Stomach (tissue), 8 donors: ENCODE measurements at regions not wholly inside any gene's neighbourhood (a gene's known extent, or its start where the extent isn't known, plus 50 kb on each side); places are given as distances from the start of the nearest gene placed in this dataset.
A peak's percentile ranks its signal among the peaks of the same experiment; 100 is the strongest.

ENCODE experiments used
- DNase-seq, 2 donors: peaks; one replicate each; pipeline versions ENCODE4 v3.0.0 to v3.0.0-alpha.2; 2013 to 2019
- H3K27ac ChIP-seq, 5 donors: fragments of 200-600 bp in 4 of 5; sonication (generic) in 4 of 5; one replicate each; pipeline ENCODE4 v1.5.1; 2013 to 2019; ENCODE audit warnings: mild to moderate bottlenecking in 1 of 5, moderate library complexity in 1 of 5
- H3K27me3 ChIP-seq, 3 donors: fragments of 200-600 bp; sonication (generic); one replicate each; pipeline ENCODE4 v1.5.1; 2017 to 2019; ENCODE audit warnings: mixed run types in 1 of 3
- H3K36me3 ChIP-seq, 4 donors: fragments of 200-600 bp; sonication (generic); 1 replicate in 3 of 4; 2 replicates in 1 of 4; pipeline ENCODE4 v1.5.1; 2016 to 2019
- H3K4me1 ChIP-seq, 4 donors: fragments of 200-600 bp; sonication (generic); one replicate each; pipeline ENCODE4 v1.5.1; 2016 to 2019
- H3K4me3 ChIP-seq, 4 donors: fragments of 200-600 bp; sonication (generic) in 3 of 4; one replicate each; pipeline ENCODE4 v1.5.1; 2016 to 2019; ENCODE audit warnings: mild to moderate bottlenecking in 1 of 4
- H3K9me3 ChIP-seq, 4 donors: fragments of 200-600 bp; sonication (generic); one replicate each; pipeline ENCODE4 v1.5.1; 2016 to 2019
- EP300 ChIP-seq: sonication (generic); formaldehyde crosslinking; IDR thresholded peaks from one replicate; pipeline ENCODE4 v1.6.1; 2017; ENCODE audit warnings: antibody characterized with exemption
- POLR2A ChIP-seq, 4 donors: fragments of 450-650 bp; IDR thresholded peaks; one replicate each; pipeline ENCODE4 v1.6.1; 2016; ENCODE audit warnings: antibody characterized with exemption in 4 of 4, control low read depth in 2 of 4, mild to moderate bottlenecking in 1 of 4, moderate library complexity in 1 of 4
- POLR2AphosphoS5 ChIP-seq, 3 donors: sonication (generic); formaldehyde crosslinking; IDR thresholded peaks; one replicate each; pipeline ENCODE4 v1.6.1; 2016; ENCODE audit warnings: antibody characterized with exemption in 3 of 3
- WGBS, 5 donors: extraction: QIAGEN DNeasy Blood & Tissue Kit in 3 of 5; methylation state at CpG; one replicate each; pipeline versions ENCODE4 v1.1.5 to v1.1.7; 2013 to 2018; 5-methylcytosine and 5-hydroxymethylcytosine counted together
- intact Hi-C: fragments of 100-400 bp; cut with DNase I; formaldehyde crosslinking; loops from one replicate; pipeline ENCODE4 v1.15.1; 2023; ENCODE audit warnings: low total_unique reads
- TF ChIP-seq, protein P1 (sequence below), 7 experiments: fragments of 450-650 bp in 4 of 7; fragments of 200-600 bp in 3 of 7; sonication (generic) in 3 of 7; IDR thresholded peaks; one replicate each; pipeline ENCODE4 v1.5.1; 2016 to 2019; ENCODE audit warnings: antibody characterized with exemption in 7 of 7, control low read depth in 2 of 7, mild to moderate bottlenecking in 1 of 7
- donor health status: healthy with polysubstance abuse.
- donor health status: Bipolar disorder and iron deficiency.
- donor health status: healthy.

DNA sequence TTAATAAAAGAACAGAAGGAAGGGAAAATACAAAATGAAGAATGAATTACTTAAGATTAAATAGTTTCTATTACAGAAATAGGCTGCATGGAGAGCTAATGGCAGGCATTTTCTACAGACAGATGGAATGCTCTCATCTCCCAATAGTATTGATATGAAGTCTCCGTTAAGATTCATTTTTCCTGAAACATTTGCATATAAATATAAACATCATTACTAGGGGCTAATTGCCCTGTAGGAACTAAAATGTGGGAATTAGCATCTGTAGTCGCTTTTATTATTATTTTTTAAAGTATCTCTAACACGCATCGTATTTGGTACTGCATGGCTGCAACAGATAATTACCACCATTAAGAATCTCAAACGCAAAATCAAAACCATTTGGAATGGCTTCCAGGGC lies 2275.5 kb downstream of the MAT2B start:
- no peaks in the 10 kb centered on the region for H3K27me3 ChIP-seq
- 91 to 97% (median 95%) methylated on average over 5 of the region's 5 CpGs for WGBS, 5 donors
- no peaks in the 10 kb centered on the region for H3K4me1 ChIP-seq
- intact Hi-C loops, result no loop called here
- no peak overlapping the region for H3K27ac ChIP-seq
- no peak for TF ChIP-seq POLR2AphosphoS5 (IDR thresholded peaks at IDR 0.05)
- no peak for TF ChIP-seq POLR2A (IDR thresholded peaks at IDR 0.05)
- TF ChIP-seq, protein P1, sequence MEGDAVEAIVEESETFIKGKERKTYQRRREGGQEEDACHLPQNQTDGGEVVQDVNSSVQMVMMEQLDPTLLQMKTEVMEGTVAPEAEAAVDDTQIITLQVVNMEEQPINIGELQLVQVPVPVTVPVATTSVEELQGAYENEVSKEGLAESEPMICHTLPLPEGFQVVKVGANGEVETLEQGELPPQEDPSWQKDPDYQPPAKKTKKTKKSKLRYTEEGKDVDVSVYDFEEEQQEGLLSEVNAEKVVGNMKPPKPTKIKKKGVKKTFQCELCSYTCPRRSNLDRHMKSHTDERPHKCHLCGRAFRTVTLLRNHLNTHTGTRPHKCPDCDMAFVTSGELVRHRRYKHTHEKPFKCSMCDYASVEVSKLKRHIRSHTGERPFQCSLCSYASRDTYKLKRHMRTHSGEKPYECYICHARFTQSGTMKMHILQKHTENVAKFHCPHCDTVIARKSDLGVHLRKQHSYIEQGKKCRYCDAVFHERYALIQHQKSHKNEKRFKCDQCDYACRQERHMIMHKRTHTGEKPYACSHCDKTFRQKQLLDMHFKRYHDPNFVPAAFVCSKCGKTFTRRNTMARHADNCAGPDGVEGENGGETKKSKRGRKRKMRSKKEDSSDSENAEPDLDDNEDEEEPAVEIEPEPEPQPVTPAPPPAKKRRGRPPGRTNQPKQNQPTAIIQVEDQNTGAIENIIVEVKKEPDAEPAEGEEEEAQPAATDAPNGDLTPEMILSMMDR (IDR thresholded peaks at IDR 0.05), result no peak
- no peak for TF ChIP-seq EP300
- no peak for DNase-seq
- H3K9me3 ChIP-seq, result no peaks in the 10 kb centered on the region
- H3K4me3 ChIP-seq, result no peak overlapping the region
- no peaks in the 10 kb centered on the region for H3K36me3 ChIP-seq

DNA sequence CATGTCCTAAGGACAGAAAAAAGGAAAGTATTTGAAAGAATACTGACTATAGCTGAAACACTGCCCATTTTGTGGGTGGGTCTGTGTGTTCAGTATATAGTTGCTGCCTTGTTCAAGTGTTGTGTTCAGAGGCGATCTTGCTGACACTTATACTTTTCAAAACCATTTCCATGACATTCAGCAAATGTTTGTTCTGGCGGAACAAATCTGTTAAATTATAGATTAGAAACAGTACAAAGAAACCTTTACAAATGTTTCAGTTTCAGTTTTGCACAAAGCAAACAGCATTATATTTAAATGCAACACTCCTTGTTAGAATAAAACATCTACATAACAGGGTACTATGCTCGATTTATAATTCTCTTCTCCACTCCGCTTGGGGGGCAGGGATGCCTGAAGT lies 2276.3 kb downstream of the MAT2B start:
- TF ChIP-seq, protein P1 (IDR thresholded peaks at IDR 0.05), result no peak
- TF ChIP-seq EP300, result no peak
- TF ChIP-seq POLR2AphosphoS5 (IDR thresholded peaks at IDR 0.05), result no peak
- no peak for TF ChIP-seq POLR2A (IDR thresholded peaks at IDR 0.05)
- WGBS, 5 donors, result 27 to 55% (median 42%) methylated on average over 4 of the region's 4 CpGs
- H3K4me1 ChIP-seq, result no peaks in the 10 kb centered on the region

DNA sequence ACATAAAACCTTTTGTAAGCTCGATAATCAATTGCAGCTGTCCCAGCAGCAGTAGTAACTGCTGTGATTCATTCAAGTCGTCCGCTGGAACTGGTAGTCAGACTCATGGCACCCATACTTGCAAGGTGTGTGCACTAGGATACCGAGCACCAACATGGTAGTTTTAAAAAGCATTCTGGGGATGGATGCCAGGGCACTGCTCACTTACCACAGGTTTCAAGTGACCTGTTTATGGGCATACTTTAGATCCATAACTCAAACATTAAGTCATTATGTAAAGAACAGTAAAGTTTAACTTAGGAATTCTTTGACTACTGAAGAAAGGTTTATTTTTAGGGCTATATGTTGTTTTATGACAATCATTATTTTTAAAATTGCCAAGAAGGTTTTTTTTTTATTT lies 2277.6 kb downstream of the MAT2B start:
- no peak overlapping the region for H3K27ac ChIP-seq
- no peak for DNase-seq
- no peaks in the 10 kb centered on the region for H3K27me3 ChIP-seq
- TF ChIP-seq POLR2A (IDR thresholded peaks at IDR 0.05), result no peak
- no peak overlapping the region for H3K4me3 ChIP-seq
- intact Hi-C loops, result no loop called here
- H3K36me3 ChIP-seq, result no peaks in the 10 kb centered on the region
- 77 to 89% (median 87%) methylated on average over 4 of the region's 4 CpGs for WGBS, 5 donors
- no peaks in the 10 kb centered on the region for H3K4me1 ChIP-seq
- no peaks in the 10 kb centered on the region for H3K9me3 ChIP-seq

More for the DNA sequence above, 2276.3 kb downstream of the MAT2B start:
- Histone ChIP-seq H3K27me3 (no peaks in the 10 kb centered on the region), H3K4me3 (peak overlapping the region in 1 of 4 donors; percentile 3), H3K36me3 (no peaks in the 10 kb centered on the region), H3K9me3 (no peaks in the 10 kb centered on the region), H3K27ac (no peak overlapping the region)
- peak in 1 of 2 donors; percentile 55 for DNase-seq
- intact Hi-C loops, result no loop called here

DNA sequence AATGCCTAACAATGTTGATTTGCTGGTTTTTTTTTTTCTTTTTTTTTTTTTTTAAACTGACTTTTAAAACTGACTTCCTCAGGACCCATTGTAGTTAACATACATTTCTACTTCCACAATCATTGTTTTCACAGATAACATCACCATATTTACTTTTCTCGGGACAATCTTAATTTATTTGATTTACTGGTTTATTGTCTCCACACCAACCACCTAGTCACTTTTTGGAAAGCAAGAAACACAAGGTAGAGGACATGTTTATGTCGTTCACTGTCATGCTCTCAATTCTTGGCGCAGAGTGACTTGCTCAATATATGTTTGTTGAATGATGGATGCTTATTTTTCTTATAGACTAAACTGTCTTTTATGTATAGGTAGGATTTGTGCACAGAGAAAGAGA lies 2280.7 kb downstream of the MAT2B start:
- Histone ChIP-seq H3K4me3 (no peak overlapping the region), H3K27ac (no peak overlapping the region), H3K9me3 (no peaks in the 10 kb centered on the region), H3K36me3 (no peaks in the 10 kb centered on the region), H3K4me1 (no peaks in the 10 kb centered on the region), H3K27me3 (no peaks in the 10 kb centered on the region)
- intact Hi-C loops, result no loop called here
- WGBS, 5 donors, result 36 to 59% (median 55%) methylated on average over 3 of the region's 3 CpGs
- TF ChIP-seq POLR2A (IDR thresholded peaks at IDR 0.05) (no peak), EP300 (no peak), POLR2AphosphoS5 (IDR thresholded peaks at IDR 0.05) (no peak)
- TF ChIP-seq, protein P1 (IDR thresholded peaks at IDR 0.05), result no peak
- no peak for DNase-seq

DNA sequence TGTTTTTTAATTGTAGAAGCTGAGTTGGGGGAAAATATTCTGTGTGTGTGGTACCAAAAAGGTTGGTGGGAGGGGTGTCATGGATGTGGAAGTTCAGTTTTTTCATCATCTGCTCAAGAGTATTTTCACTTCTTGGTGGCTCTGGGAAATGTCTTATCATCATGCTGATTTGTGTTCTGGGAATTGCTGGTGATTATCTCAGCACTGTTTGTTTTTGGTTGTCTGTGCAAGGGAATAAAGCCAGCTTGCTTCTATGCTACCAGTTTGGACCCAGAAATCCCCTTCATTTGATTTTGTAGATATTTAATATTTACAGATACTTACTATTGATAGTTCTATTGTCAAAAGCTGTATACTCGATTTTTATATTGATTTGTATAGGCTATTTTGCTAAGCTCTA lies 2289.7 kb downstream of the MAT2B start:
- DNase-seq, result no peak
- TF ChIP-seq POLR2A (IDR thresholded peaks at IDR 0.05), result no peak
- TF ChIP-seq POLR2AphosphoS5 (IDR thresholded peaks at IDR 0.05), result no peak
- TF ChIP-seq EP300, result no peak
- Histone ChIP-seq H3K36me3 (no peaks in the 10 kb centered on the region), H3K4me1 (no peaks in the 10 kb centered on the region), H3K27me3 (no peaks in the 10 kb centered on the region), H3K9me3 (no peaks in the 10 kb centered on the region), H3K27ac (no peak overlapping the region), H3K4me3 (no peak overlapping the region)
- WGBS, 5 donors, result 32 to 69% (median 37%) methylated on average over 1 of the region's 1 CpG
- intact Hi-C loops, result no loop called here
